K562 (cell line): ENCODE measurements at regions not wholly inside any gene's neighbourhood (a gene's known extent, or its start where the extent isn't known, plus 50 kb on each side); places are given as distances from the start of the nearest gene placed in this dataset.

Experiments
- HNRNPH1 ChIP-seq: fragments of 200-400 bp; formaldehyde crosslinking; optimal IDR thresholded peaks from 2 replicates; pipeline ENCODE3; 2017; ENCODE audit warnings: low read depth, mild to moderate bottlenecking, low read length, moderate library complexity
- SMC3 ChIP-seq: conservative IDR thresholded peaks from 2 replicates; pipeline ENCODE4 v1.6.1; 2011; ENCODE audit warnings: low read depth, low read length, improper control_type of control experiment; ENCODE audit not compliant: insufficient read depth
- SREBF1 ChIP-seq: fragments of 150-350 bp; IDR thresholded peaks from 2 replicates; pipeline ENCODE4 v1.6.1; 2014; ENCODE audit warnings: antibody characterized with exemption, low read depth, low read length, borderline replicate concordance
- ZNF318 ChIP-seq, 2 experiments: fragments of 450-650 bp; IDR thresholded peaks; 2 replicates each; pipeline ENCODE4 v1.6.1; 2016; ENCODE audit warnings: mild to moderate bottlenecking in 2 of 2, borderline replicate concordance in 1 of 2, low read depth in 1 of 2, moderate library complexity in 1 of 2

- TF ChIP-seq ZNF318 (IDR thresholded peaks at IDR 0.05; ENCODE audit: borderline replicate concordance in 1 of 2, low read depth in 1 of 2) (no peak), SMC3 (no peak), SREBF1 (no peak), HNRNPH1 (no peak)
These were observed 57.4 kb upstream of the PRSS16 start for GRCh38 chr6:27190126-27190525.
